T follicular helper cell (primary cell): ENCODE measurements at regions not wholly inside any gene's neighbourhood (a gene's known extent, or its start where the extent isn't known, plus 50 kb on each side); places are given as distances from the start of the nearest gene placed in this dataset.
"Not testable (repeated sequence)": the region's sequence is repeated elsewhere in the genome, so short reads cannot be mapped to it uniquely, and the experiment has no call there.

ENCODE experiments used
- DNase-seq: peaks from one replicate; pipeline ENCODE4 v3.0.0-alpha.2; 2020; ENCODE audit warnings: low read depth

- not testable (repeated sequence) for DNase-seq
Measured at GRCh38 chr2:113386780-113387433, 50.6 kb upstream of the ZNG1B start.

GRCh38 chr2:113379621-113380020 lies 57.9 kb upstream of the ZNG1B start:
- not testable (repeated sequence) for DNase-seq

- no peak for DNase-seq
Measured at GRCh38 chr2:113376913-113377445, 60.5 kb upstream of the ZNG1B start.

- DNase-seq = no peak
Measured at GRCh38 chr2:113376253-113376912, 61.1 kb upstream of the ZNG1B start.

- not testable (repeated sequence) for DNase-seq
Measured at GRCh38 chr2:113374857-113375256, 62.6 kb upstream of the ZNG1B start.

GRCh38 chr2:113372258-113372834 lies 65.1 kb upstream of the ZNG1B start:
- not testable (repeated sequence) for DNase-seq

DNA sequence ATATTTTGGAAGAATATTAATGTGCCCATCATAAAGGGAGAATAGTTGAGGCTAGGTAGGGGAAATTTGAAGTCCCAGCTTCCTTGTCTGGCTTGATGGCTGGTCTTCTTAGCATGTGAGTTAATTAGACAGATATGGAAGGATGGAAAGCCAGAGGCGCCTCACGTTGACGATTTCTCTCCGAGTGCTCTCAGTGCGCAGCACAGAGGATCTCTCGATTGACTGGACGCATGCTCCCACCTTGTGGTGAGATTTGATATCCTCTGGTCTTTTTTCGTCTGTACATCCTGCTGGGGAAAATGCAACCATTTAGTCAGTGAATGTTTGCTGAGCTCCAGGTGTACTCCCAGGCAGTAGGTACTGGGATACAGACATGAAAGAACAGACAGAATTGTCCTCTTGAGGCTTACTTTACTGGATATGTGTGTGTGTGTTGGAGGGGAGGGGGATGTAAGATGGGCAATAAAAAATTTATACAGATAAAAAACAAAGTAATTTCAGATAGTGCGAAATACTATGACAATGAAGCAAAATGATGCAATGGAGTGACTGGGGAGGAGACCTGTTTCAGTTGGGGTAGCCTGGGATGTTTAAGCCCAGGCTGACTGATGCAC lies 66.9 kb upstream of the ZNG1B start:
- DNase-seq = peak; percentile 58

DNA sequence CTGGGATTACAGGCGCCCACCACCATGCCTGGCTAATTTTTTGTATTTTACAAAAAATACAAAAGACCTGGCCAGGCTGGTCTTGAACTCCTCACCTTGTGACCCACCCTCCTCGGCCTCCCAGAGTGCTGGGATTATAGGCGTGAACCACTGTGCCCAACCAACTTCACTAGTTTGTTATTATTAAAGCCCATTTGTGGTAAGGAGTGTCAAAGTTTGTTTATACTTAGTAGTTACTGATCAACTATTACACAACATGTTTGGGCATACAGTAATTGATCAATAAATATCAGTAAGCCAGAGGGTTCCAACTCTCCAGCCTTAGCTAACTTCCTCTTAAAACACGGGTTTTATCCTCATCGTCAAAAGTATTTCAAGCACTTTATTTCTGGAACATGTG lies 67.5 kb upstream of the ZNG1B start:
- DNase-seq = no peak

- not testable (repeated sequence) for DNase-seq
Measured at GRCh38 chr2:113368581-113368980, 68.9 kb upstream of the ZNG1B start.

GRCh38 chr2:113366821-113367220 lies 70.7 kb upstream of the ZNG1B start:
- DNase-seq = not testable (repeated sequence)

DNA sequence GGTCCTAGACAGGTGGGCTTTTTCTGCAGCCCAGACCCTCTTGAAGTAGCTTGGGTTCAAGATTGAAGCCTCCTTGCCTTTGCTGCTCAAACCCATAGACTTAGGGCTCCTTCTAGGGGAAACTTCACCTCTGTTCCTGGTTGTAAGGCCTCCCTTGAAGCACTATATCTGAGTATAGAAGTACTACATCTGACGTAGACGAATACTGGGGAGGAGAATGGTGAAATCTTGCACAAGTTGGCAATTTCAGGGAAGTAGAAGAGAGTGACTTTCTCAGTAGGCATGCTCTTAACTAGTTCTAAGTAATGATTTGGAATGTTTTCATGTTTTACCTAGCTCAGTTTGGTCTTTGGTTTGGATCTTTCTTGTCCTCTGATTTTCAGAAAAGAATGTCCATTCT lies 71.7 kb upstream of the ZNG1B start:
- not testable (repeated sequence) for DNase-seq

DNA sequence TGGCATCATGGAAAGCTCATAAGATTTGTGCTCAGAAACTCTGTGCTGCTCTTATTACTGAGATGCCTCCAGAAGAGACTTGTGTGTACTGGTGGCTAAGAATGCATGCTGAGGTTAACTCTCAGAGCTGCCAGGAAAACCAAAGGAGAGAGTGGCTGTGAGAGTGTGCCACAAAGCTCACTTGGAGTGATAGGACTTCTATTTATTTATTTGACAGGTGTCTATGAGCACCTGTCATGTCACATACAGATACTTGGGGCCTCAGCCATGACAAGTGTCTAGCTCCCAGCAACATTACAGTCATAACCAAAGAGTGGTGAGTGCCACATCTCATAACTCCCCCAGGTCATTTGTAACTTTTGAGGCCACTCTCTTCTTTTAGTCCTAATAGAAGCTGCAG lies 72.2 kb upstream of the ZNG1B start:
- not testable (repeated sequence) for DNase-seq

GRCh38 chr2:113361051-113361450 lies 76.4 kb upstream of the ZNG1B start:
- no peak for DNase-seq

DNA sequence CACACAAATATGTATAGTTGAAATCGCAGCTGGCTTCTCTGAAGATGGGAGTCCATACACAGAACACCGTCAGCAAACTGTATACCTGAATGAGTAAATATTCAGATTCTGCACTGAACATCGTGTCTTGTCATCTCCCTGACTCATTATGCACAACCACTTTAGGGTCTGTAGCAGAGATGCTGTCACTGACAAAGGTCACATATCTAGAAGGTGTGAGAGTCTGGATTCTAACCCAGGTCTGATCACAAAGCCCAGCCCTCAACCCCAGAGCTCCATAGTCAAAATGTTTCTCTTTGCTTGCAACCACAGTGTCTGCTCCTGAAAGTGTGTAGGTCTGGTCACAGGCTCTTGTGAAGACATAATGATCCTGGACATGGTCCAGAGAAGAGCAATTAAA lies 78.3 kb upstream of the PAX8 start:
- DNase-seq = no peak

GRCh38 chr2:113356284-113356683 lies 77.6 kb upstream of the PAX8 start:
- not testable (repeated sequence) for DNase-seq

DNA sequence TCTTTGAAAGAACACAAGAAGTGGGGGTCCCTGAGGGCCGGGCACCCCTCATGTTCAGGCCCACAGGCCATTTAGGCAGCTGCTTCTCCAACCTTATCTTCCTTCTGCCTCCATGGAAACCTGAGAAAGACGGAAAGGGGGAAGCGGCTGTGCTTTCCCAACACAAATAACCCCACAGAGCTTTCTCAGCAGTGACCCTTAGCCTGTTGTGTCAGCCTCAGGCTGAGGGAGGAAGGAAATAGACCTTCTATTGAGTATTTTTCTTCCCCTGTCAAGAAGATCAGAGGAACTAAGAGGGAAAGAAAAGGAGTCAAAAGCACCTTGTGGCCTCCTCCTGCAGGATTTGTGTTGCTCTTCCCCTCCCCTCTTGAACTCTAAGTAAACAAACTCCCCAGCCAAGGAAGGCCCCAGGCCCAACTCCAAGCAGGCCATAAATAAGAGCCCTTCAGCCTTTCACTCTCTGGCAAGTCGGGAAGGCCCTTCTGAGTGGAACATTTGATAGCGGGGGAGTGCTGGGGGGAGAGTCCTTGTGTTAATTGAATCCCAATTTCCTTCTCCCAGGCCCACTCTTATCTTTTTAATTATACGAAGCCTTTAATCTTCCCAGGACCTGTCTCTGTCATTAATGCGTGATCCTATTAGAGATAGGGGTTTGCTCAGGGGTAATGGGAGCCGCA lies 76.8 kb upstream of the PAX8 start:
- not testable (repeated sequence) for DNase-seq

DNA sequence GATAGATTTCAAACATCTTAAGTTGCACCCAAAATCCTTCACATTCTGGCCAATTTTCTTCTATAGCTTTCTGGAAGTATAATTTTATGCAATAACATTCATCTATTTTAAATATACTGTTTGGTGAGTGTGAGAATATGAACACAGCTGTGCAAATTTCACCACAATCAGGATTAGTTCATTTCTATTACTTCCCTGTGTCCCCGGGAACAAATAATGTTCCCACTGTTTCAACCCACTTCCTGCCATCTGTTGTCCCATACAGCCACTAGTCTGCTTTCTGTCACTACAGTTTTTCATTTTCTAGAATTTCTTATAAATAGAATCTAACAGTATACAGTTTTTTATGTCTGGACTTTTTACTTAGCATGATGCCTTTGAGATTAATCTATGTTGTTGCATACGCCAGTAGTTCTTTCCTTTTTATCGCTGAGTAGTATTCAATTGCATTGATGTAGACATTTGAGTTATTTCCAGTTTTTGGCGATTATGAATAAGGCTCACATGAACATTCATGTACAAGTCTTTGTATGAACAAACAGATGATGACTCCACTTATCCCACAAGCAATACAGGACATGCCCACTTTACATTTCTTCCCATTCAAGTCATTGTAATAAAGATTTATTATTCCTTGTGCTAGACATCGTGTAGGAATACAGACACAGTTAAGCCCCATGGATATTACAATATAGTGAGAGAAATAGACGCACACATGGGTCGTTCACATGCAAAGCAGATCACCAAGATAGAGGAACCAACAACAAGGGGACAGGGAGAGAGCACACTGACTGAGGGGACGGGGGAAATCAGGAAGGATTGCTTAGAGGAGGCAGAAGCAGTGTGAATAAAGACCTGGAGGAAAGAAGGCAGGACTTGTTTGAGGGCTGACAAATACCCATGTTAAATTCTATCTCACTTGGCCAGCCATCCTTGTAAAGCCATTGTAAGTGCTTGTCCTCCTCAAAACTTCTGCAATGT lies 72.9 kb upstream of the PAX8 start:
- no peak for DNase-seq

DNA sequence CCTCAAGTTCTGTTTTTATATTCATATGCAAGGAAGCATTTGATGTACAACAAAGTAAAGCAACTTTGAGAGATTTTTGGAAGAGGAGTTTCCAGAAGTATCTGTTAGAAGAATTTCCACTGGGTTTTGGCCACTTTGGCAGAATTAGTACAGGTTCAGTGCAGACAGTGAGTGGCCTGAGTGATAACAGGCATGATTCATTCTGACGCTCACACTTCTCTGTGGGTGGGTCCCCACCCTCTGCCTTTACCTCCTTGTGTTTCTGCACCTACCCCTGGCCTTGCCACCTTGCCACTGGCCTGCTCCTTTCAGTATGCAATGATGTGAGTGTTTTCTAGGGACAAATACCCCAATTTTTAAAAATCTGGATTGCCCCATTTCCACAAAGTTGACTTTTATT lies 65.1 kb upstream of the PAX8 start:
- DNase-seq = not testable (repeated sequence)

DNA sequence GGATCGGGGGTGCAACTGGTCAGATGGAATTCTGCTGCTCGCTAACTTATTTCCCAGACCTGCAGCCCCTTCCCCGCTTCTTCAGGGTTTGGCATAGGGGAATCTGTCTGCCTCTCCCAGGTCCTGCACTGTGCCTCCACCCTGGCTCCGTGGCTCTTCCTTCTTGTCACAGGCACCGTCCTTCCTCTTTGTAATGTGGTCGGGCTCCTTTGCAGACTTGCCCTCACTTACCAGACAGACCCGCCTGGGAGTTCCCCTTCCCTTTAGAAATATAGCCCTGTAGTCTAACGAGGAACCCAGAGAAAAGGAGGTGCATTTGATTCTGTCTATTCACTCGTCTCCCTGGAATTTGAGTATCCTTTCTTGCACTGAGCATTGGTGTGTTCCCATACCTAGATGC lies 63.9 kb upstream of the PAX8 start:
- no peak for DNase-seq

GRCh38 chr2:113341870-113342253 lies 63.1 kb upstream of the PAX8 start:
- not testable (repeated sequence) for DNase-seq
